CD4-positive, CD25-positive, alpha-beta regulatory T cell (primary cell): ENCODE measurements at regions not wholly inside any gene's neighbourhood (a gene's known extent, or its start where the extent isn't known, plus 50 kb on each side); places are given as distances from the start of the nearest gene placed in this dataset.

Experiments
- ATAC-seq, 2 donors: fragments of 150-1000 bp; cut with Tn5 transposase; one replicate each; pipeline ENCODE4 v1.10.0; 2021; ENCODE audit warnings: low read depth in 2 of 2, moderate number of reproducible peaks in 2 of 2, moderate library complexity in 1 of 2
- DNase-seq, 3 donors: peaks; one replicate each; pipeline versions ENCODE4 v3.0.0 to v3.0.0-alpha.2; 2012 to 2022; ENCODE audit warnings: mixed read lengths in 1 of 3
- H3K27ac ChIP-seq: one replicate; pipeline ENCODE4 v1.7.0; 2013; ENCODE audit warnings: mild to moderate bottlenecking, low read length; ENCODE audit not compliant: insufficient read depth, poor library complexity, severe bottlenecking
- H3K27me3 ChIP-seq: one replicate; pipeline ENCODE4 v1.7.0; 2013; ENCODE audit warnings: low read length; ENCODE audit not compliant: control insufficient read depth, insufficient read depth
- H3K36me3 ChIP-seq: one replicate; pipeline ENCODE4 v1.7.0; 2013; ENCODE audit warnings: mild to moderate bottlenecking, low read length, moderate library complexity; ENCODE audit not compliant: control insufficient read depth, insufficient read depth
- H3K4me1 ChIP-seq: 2 replicates; pipeline ENCODE4 v1.7.0; 2013; ENCODE audit warnings: mild to moderate bottlenecking, low read length; ENCODE audit not compliant: insufficient read depth, control insufficient read depth, poor library complexity, severe bottlenecking
- H3K4me3 ChIP-seq: one replicate; pipeline ENCODE4 v1.7.0; 2013; ENCODE audit warnings: low read depth, mild to moderate bottlenecking, low read length, moderate library complexity
- H3K9me3 ChIP-seq, 2 experiments: 1 replicate in 1 of 2; 2 replicates in 1 of 2; pipeline ENCODE4 v1.7.0; 2013; ENCODE audit warnings: low read length in 2 of 2, mild to moderate bottlenecking in 1 of 2, moderate library complexity in 1 of 2; ENCODE audit not compliant: control insufficient read depth in 2 of 2
- H3K27ac Mint-ChIP-seq, 3 donors: one replicate each; pipeline ENCODE4 v1.8.0; 2020 to 2022; ENCODE audit warnings: mild to moderate bottlenecking in 3 of 3, mixed read lengths in 3 of 3, moderate library complexity in 2 of 3
- H3K27me3 Mint-ChIP-seq: one replicate; pipeline ENCODE4 v1.8.0; 2022; ENCODE audit warnings: mild to moderate bottlenecking, mixed read lengths
- H3K36me3 Mint-ChIP-seq: one replicate; pipeline ENCODE4 v1.8.0; 2020; ENCODE audit warnings: mixed read lengths
- H3K4me1 Mint-ChIP-seq, 4 donors: one replicate each; pipeline ENCODE4 v1.8.0; 2020 to 2022; ENCODE audit warnings: mixed read lengths in 4 of 4, mild to moderate bottlenecking in 1 of 4
- H3K4me3 Mint-ChIP-seq, 4 donors: one replicate each; pipeline ENCODE4 v1.8.0; 2020 to 2022; ENCODE audit warnings: mild to moderate bottlenecking in 4 of 4, mixed read lengths in 4 of 4, moderate library complexity in 3 of 4
- H3K9me3 Mint-ChIP-seq, 7 donors: one replicate each; pipeline ENCODE4 v1.8.0; 2020 to 2022; ENCODE audit warnings: mixed read lengths in 7 of 7, mild to moderate bottlenecking in 3 of 7, moderate library complexity in 2 of 7

GRCh38 chr14:42013153-42013552 lies 406.5 kb downstream of the LRFN5 start:
- no peak overlapping the region for H3K27ac Mint-ChIP-seq

DNA sequence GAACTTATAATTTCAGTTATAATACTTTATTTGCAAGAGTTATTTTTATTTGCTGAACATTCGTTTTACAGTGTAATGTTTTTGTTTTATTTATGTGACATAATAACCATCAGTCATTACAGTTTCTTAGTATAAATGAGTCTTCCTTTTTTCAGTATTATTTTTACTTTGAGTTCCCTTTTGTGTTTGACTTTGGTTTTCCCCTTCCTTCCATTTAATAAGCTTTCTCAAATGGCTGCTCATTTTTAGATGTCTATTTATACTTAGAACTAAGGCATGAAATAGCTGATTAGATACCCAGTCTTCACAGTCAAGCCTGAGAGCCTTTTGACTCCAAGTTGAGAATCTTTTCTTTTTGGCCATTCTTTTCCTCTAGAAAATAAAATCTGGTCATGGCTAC lies 404.5 kb downstream of the LRFN5 start:
- Mint-ChIP-seq H3K9me3 (peaks cover 3 to 27% (median 8%) of the 10 kb centered on the region in 7 donors), H3K4me1 (no peaks in the 10 kb centered on the region), H3K27me3 (no peaks in the 10 kb centered on the region), H3K4me3 (no peak overlapping the region), H3K27ac (no peak overlapping the region), H3K36me3 (no peaks in the 10 kb centered on the region)
- Histone ChIP-seq H3K4me3 (no peak overlapping the region), H3K36me3 (no peaks in the 10 kb centered on the region), H3K9me3 (peaks cover 0 to 4% of the 10 kb centered on the region in 2 experiments), H3K27ac (no peak overlapping the region), H3K4me1 (no peaks in the 10 kb centered on the region), H3K27me3 (no peaks in the 10 kb centered on the region)
- no peak for ATAC-seq
- no peak for DNase-seq

More at GRCh38 chr14:42013153-42013552, 406.5 kb downstream of the LRFN5 start:
- Histone ChIP-seq H3K4me1 (no peaks in the 10 kb centered on the region), H3K27me3 (no peaks in the 10 kb centered on the region), H3K9me3 (peaks cover 0 to 4% of the 10 kb centered on the region in 2 experiments), H3K4me3 (no peak overlapping the region), H3K36me3 (no peaks in the 10 kb centered on the region), H3K27ac (no peak overlapping the region)
- DNase-seq (no peak), ATAC-seq (no peak)
- Mint-ChIP-seq H3K9me3 (peaks cover 3 to 34% (median 9%) of the 10 kb centered on the region in 7 donors), H3K4me1 (no peaks in the 10 kb centered on the region), H3K4me3 (no peak overlapping the region), H3K36me3 (no peaks in the 10 kb centered on the region), H3K27me3 (no peaks in the 10 kb centered on the region)

- no peaks in the 10 kb centered on the region for H3K27me3 ChIP-seq
- H3K9me3 Mint-ChIP-seq: peaks cover 1 to 16% (median 4%) of the 10 kb centered on the region in 7 donors
- H3K9me3 ChIP-seq: no peaks in the 10 kb centered on the region
- H3K27ac Mint-ChIP-seq: no peak overlapping the region
- H3K4me3 ChIP-seq: no peak overlapping the region
- no peaks in the 10 kb centered on the region for H3K27me3 Mint-ChIP-seq
- ATAC-seq (no peak), DNase-seq (no peak)
- no peaks in the 10 kb centered on the region for H3K4me1 ChIP-seq
- no peak overlapping the region for H3K4me3 Mint-ChIP-seq
- H3K36me3 ChIP-seq: no peaks in the 10 kb centered on the region
- no peaks in the 10 kb centered on the region for H3K36me3 Mint-ChIP-seq
- no peaks in the 10 kb centered on the region for H3K4me1 Mint-ChIP-seq
- H3K27ac ChIP-seq: no peak overlapping the region
These were observed 397.6 kb downstream of the LRFN5 start for GRCh38 chr14:42004321-42004720.

GRCh38 chr14:42002141-42002540 lies 395.5 kb downstream of the LRFN5 start:
- ATAC-seq: no peak
- Histone ChIP-seq H3K4me3 (no peak overlapping the region), H3K27me3 (no peaks in the 10 kb centered on the region), H3K36me3 (no peaks in the 10 kb centered on the region), H3K4me1 (no peaks in the 10 kb centered on the region), H3K27ac (no peak overlapping the region), H3K9me3 (no peaks in the 10 kb centered on the region)
- Mint-ChIP-seq H3K4me3 (no peak overlapping the region), H3K9me3 (peaks cover 0 to 7% (median 3%) of the 10 kb centered on the region in 7 donors), H3K27me3 (no peaks in the 10 kb centered on the region), H3K4me1 (no peaks in the 10 kb centered on the region), H3K36me3 (no peaks in the 10 kb centered on the region), H3K27ac (no peak overlapping the region)
- no peak for DNase-seq

- H3K27ac Mint-ChIP-seq: peak overlapping the region in 1 of 3 donors; percentile 69
- H3K27ac ChIP-seq: no peak overlapping the region
- ATAC-seq: no peak
- no peaks in the 10 kb centered on the region for H3K36me3 ChIP-seq
- H3K36me3 Mint-ChIP-seq: no peaks in the 10 kb centered on the region
- H3K9me3 Mint-ChIP-seq: peaks cover 0 to 7% (median 3%) of the 10 kb centered on the region in 7 donors
- H3K4me1 ChIP-seq: no peaks in the 10 kb centered on the region
- H3K27me3 Mint-ChIP-seq: no peaks in the 10 kb centered on the region
- no peaks in the 10 kb centered on the region for H3K4me1 Mint-ChIP-seq
- H3K4me3 Mint-ChIP-seq: no peak overlapping the region
- no peak for DNase-seq
- no peak overlapping the region for H3K4me3 ChIP-seq
- no peaks in the 10 kb centered on the region for H3K9me3 ChIP-seq
- no peaks in the 10 kb centered on the region for H3K27me3 ChIP-seq
These were observed 394.8 kb downstream of the LRFN5 start for GRCh38 chr14:42001431-42001830.

DNA sequence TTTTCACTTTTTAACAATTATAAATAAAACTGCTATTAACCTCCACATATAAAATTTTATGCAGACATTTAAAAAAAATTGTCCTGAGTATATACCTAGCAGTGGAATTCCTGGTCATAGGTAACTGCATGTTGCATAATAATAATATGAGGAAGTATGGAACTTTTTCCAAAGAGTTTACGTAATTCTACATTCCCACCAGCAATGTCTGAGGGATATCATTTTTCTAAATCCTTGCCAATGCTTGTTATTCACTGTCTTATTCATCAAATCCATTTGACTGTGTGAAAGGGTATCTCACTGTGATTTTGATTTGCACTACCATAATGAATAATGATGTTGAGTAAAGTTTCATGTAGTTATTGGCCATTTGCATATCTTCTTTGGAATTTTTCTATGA lies 393.8 kb downstream of the LRFN5 start:
- H3K27me3 ChIP-seq: no peaks in the 10 kb centered on the region
- no peaks in the 10 kb centered on the region for H3K27me3 Mint-ChIP-seq
- no peak overlapping the region for H3K27ac ChIP-seq
- no peaks in the 10 kb centered on the region for H3K36me3 ChIP-seq
- no peak overlapping the region for H3K4me3 Mint-ChIP-seq
- no peaks in the 10 kb centered on the region for H3K36me3 Mint-ChIP-seq
- H3K9me3 ChIP-seq: no peaks in the 10 kb centered on the region
- peaks cover 0 to 7% (median 3%) of the 10 kb centered on the region in 7 donors for H3K9me3 Mint-ChIP-seq
- no peak overlapping the region for H3K27ac Mint-ChIP-seq
- H3K4me1 ChIP-seq: no peaks in the 10 kb centered on the region
- DNase-seq (no peak), ATAC-seq (no peak)
- no peaks in the 10 kb centered on the region for H3K4me1 Mint-ChIP-seq
- no peak overlapping the region for H3K4me3 ChIP-seq

GRCh38 chr14:41993687-41994086 lies 387.0 kb downstream of the LRFN5 start:
- no peaks in the 10 kb centered on the region for H3K4me1 Mint-ChIP-seq
- peaks cover 0 to 9% (median 5%) of the 10 kb centered on the region in 7 donors for H3K9me3 Mint-ChIP-seq
- ATAC-seq: no peak

GRCh38 chr14:41986700-41987099 lies 380.0 kb downstream of the LRFN5 start:
- DNase-seq (no peak), ATAC-seq (no peak)

More at GRCh38 chr14:41993687-41994086, 387.0 kb downstream of the LRFN5 start:
- H3K27me3 Mint-ChIP-seq: no peaks in the 10 kb centered on the region
- H3K36me3 Mint-ChIP-seq: no peaks in the 10 kb centered on the region
- Histone ChIP-seq H3K4me1 (no peaks in the 10 kb centered on the region), H3K27me3 (no peaks in the 10 kb centered on the region), H3K4me3 (no peak overlapping the region), H3K9me3 (no peaks in the 10 kb centered on the region), H3K27ac (no peak overlapping the region), H3K36me3 (no peaks in the 10 kb centered on the region)
- no peak overlapping the region for H3K4me3 Mint-ChIP-seq
- no peak for DNase-seq
- no peak overlapping the region for H3K27ac Mint-ChIP-seq

More at GRCh38 chr14:41986700-41987099, 380.0 kb downstream of the LRFN5 start:
- H3K36me3 ChIP-seq: no peaks in the 10 kb centered on the region
- no peaks in the 10 kb centered on the region for H3K4me1 ChIP-seq
- Mint-ChIP-seq H3K9me3 (peaks cover 0 to 24% (median 6%) of the 10 kb centered on the region in 7 donors), H3K4me1 (no peaks in the 10 kb centered on the region), H3K4me3 (no peak overlapping the region), H3K36me3 (no peaks in the 10 kb centered on the region), H3K27me3 (no peaks in the 10 kb centered on the region), H3K27ac (no peak overlapping the region)
- no peaks in the 10 kb centered on the region for H3K27me3 ChIP-seq
- no peak overlapping the region for H3K4me3 ChIP-seq
- H3K9me3 ChIP-seq: peaks cover 0 to 2% of the 10 kb centered on the region in 2 experiments
- no peak overlapping the region for H3K27ac ChIP-seq
